GM21786 (cell line): ENCODE measurements at regions not wholly inside any gene's neighbourhood (a gene's known extent, or its start where the extent isn't known, plus 50 kb on each side); places are given as distances from the start of the nearest gene placed in this dataset.
"Not testable (repeated sequence)": the region's sequence is repeated elsewhere in the genome, so short reads cannot be mapped to it uniquely, and the experiment has no call there.

Source experiments
- ATAC-seq: cut with Tn5 transposase; IDR thresholded peaks from one replicate; pipeline ENCODE4 v1.9.1; 2021; ENCODE audit not compliant: unreplicated experiment

- ATAC-seq: no peak
Measured at GRCh38 chr12:73892201-73892600, 645.4 kb upstream of the ATXN7L3B start.

GRCh38 chr12:73898645-73899044, 639.0 kb upstream of the ATXN7L3B start:
- no peak for ATAC-seq

DNA sequence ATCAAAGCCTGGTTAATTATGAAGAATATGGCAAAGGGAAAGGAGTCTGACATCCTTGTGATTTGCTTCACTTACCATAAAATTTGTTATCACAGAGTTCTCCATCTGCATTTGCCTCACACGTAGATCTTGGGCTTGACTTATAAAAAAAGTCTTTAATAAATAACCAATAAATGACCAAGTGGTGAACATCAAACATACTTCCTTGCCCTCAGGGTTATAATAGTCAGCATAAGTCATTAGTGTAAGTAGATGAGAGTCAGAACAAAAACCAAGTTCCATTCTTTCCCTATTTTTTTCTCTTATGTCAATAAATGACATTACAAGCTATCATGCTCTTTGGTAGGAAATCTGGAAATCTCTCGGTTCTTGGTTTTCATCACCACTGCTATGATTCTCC, 635.4 kb upstream of the ATXN7L3B start:
- ATAC-seq: no peak

- no peak for ATAC-seq
Measured at GRCh38 chr12:73906757-73907156, 630.9 kb upstream of the ATXN7L3B start.

DNA sequence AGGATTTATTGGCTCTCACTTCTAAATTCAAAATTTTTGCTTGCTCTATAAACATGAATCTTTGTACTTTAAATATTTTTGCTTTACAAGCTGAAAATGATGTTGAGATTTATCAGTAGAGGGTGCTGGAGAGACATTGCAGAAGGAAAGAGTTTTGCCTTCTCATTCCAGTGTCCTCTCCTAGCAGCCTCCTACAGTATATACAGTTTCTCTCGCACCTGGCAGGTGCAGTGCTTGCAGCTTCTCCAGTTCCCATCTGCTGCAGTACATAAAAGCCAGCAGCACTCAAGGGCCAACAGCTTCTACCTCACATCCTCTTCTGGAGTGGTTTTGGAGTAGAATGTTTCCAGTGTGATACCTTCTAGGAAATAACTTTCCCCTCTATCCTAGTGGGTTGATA, 601.8 kb upstream of the ATXN7L3B start:
- no peak for ATAC-seq

DNA sequence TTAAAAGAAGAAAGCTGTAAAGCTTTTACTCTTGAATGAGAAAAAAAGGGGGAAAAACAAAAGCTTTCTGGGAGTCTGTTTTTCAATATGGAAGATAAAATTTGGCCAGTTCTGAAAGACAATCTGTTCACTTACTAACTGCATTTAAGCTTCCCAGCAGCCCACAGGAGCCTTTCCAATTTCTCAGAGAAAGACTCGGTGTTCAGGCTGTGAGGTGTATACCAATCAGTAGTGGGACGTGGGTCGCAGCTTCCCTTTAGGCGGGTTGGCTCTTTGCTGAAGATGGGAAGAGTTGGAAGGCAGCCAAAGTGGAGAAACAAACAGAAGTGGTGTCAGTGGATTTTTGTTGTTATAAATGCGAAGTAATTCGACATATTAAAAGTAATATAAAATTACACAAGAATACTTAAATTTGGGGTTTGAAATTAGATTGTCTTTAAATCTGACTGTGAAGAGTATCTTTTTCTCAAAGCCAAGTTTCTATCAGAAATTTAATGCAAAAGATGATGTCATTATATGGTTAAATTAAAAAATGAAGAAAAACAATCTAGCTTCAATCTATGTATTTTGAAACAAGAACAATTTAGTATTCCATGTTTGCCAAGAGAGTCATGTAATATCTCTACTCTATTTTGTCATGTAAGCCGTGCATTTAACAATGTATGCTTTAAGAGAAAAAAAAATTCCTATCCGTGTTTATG, 590.2 kb upstream of the ATXN7L3B start:
- no peak for ATAC-seq

GRCh38 chr12:73950507-73950906, 587.1 kb upstream of the ATXN7L3B start:
- ATAC-seq: no peak

- ATAC-seq: no peak
Measured at GRCh38 chr12:73951956-73952703, 585.5 kb upstream of the ATXN7L3B start.

GRCh38 chr12:73964641-73965040, 573.0 kb upstream of the ATXN7L3B start:
- ATAC-seq: no peak

DNA sequence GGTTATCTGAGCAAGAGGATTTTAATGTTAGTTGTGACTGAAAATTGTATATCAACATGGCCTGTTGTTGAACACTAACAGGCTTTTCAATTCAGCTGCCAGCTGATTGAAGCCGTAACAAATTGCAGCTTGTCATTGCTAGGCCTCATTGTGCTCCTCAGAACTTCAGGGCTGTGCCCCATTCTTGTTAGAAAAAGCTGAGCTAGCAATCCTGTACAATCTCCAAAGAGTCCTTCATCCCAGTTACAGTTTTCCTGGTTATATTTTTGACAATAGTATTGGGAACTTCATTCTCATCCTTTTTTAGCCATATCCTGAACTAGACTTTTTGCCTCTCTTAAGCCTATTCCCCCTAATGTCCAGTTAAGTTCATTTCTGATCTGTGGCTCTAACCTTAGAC, 564.1 kb upstream of the ATXN7L3B start:
- no peak for ATAC-seq

- ATAC-seq: no peak
Measured at GRCh38 chr12:73984552-73984951, 553.1 kb upstream of the ATXN7L3B start.

DNA sequence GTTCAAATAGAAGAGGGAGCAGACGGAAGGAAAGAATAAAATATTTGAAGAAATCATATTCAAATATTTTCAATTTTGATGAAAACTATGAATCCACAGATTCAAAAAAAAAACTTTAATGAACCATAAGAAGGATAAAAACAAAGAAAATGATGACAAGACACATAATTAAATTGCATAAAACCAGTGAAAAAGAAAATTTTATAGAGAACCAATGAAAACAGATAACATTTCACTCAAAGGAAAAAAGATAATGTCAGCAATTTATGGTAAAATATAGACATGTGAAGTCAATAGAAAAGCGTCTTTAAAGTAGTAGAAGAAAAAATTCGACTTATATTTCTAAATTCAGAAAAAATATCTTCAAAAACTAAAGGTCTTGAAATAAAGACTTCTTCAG, 546.5 kb upstream of the ATXN7L3B start:
- ATAC-seq: no peak

DNA sequence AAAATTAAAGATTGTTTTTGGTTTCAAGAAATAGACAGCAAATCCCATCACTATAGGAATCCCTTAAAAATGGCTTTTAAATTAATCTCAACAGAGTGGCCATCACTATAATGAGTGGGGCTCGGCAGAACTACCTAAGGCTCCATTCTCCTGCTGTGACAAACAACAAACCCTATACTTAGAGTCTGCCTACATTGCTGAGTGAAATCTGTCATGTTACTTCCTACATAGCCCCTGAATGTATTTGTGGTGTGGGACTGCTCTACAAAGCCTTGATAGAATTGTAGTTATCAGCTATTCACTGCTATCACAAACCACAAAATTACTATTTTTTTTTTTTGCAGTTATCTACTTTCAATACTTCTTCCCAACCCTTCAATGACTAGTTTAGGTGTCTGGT, 538.7 kb upstream of the ATXN7L3B start:
- no peak for ATAC-seq

DNA sequence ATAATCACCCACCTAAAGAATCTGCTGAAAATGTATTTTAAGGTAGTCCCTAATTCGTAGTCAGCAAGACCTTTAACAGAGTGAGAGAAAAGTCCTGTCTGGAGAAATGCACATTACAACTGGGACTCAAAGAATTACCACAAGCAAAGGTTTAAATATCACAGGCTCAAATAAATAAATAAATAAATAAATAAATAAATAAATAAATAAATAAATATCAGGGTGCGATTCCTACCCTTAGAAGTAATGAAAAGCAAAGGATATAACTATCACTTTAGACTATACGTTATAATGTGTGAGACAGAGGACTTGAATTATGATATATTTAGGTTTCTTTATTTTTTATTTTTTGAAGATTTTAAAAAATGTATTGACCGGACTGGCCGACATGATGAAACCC, 522.5 kb upstream of the ATXN7L3B start:
- no peak for ATAC-seq

GRCh38 chr12:74016324-74016723, 521.3 kb upstream of the ATXN7L3B start:
- ATAC-seq: not testable (repeated sequence)

GRCh38 chr12:74018849-74019248, 518.8 kb upstream of the ATXN7L3B start:
- no peak for ATAC-seq

DNA sequence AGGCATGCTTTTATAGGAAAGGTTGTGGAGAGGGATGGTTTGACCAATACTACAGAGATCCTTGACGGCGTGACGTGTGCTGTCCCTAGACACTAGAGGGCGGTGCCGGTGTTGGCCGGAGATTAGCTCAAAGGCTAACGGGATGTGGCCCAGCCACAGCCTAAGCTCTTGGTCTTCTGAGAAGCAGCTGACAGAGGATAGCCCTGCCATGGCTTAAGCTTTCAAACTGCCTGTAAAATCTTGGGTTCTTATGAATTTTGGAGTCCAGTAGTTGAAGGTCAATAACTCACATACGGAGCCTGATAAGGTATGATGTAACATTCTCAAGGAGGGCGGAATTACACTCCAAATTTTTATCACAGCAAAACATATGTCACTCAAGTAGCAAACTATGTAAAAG, 515.7 kb upstream of the ATXN7L3B start:
- peak; percentile 99 for ATAC-seq

- no peak for ATAC-seq
Measured at GRCh38 chr12:74031045-74031444, 506.6 kb upstream of the ATXN7L3B start.

DNA sequence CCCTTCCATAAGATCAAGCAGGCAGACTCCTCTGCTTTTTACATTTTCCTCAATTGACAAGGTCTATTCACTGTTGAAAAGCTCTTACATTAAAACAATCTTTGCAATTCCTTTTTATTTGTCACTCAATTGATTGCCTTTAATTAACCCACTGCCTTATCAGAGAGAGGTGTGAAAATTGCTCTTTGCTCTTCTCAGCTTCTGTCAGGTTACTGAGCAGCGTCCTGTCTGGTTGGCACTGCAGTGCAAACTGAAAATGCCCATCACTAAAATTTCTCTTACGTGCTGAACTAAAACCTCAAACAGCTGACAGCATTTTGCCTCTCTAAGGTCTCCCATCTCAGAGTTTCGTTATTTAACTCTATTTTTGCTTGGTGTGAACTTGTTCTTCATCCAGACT, 504.1 kb upstream of the ATXN7L3B start:
- no peak for ATAC-seq

GRCh38 chr12:74039138-74039537, 498.5 kb upstream of the ATXN7L3B start:
- not testable (repeated sequence) for ATAC-seq

GRCh38 chr12:74043343-74043742, 494.3 kb upstream of the ATXN7L3B start:
- ATAC-seq: no peak

- no peak for ATAC-seq
Measured at GRCh38 chr12:74049348-74049747, 488.3 kb upstream of the ATXN7L3B start.

DNA sequence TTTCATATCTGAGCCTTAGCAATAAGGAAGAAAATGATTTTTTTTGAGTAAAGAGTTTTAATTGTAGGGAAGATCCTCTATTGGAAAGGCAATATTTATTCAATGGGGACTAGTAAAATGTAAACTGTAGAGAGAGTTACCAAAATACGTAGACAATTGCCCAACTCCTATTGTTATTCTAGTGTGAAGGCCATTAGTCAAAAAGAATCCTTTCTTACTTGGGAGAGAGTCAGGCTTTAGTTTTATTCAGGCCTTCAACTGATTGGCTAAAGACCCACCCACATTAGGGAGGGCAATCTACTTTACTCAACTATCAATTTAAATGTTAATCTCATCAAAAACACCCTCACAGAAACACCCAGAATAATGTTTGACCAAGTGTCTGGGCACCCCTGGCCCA, 485.8 kb upstream of the ATXN7L3B start:
- no peak for ATAC-seq
